WTC11 (cell line): ENCODE measurements at regions not wholly inside any gene's neighbourhood (a gene's known extent, or its start where the extent isn't known, plus 50 kb on each side); places are given as distances from the start of the nearest gene placed in this dataset.

Source experiments
- ATAC-seq: fragments of 200-7000 bp; cut with Tn5 transposase; 2 replicates; pipeline ENCODE4 v1.10.0; 2021; ENCODE audit warnings: mild to moderate bottlenecking, moderate library complexity
- CTCF ChIA-PET: fragments of 300-600 bp; sonication (Branson Sonifier 250); formaldehyde crosslinking; loops from one replicate; lab custom pipeline; 2021; ENCODE audit warnings: antibody characterized with exemption; lab: Charles Lee
- POLR2A ChIA-PET: fragments of 350-600 bp; sonication (Branson Sonifier 250); formaldehyde crosslinking; loops from one replicate; lab custom pipeline; 2021; ENCODE audit warnings: antibody characterized with exemption; lab: Charles Lee
- DNase-seq: peaks from one replicate; pipeline ENCODE4 v3.0.0; 2021; ENCODE audit warnings: low spot score
- H3K27ac Mint-ChIP-seq: 2 replicates; pipeline ENCODE4 v1.8.0; 2021; ENCODE audit warnings: mixed read lengths
- H3K27me3 Mint-ChIP-seq: 2 replicates; pipeline ENCODE4 v1.8.0; 2021; ENCODE audit warnings: low read depth, mild to moderate bottlenecking, moderate library complexity, mixed read lengths
- H3K36me3 Mint-ChIP-seq: 2 replicates; pipeline ENCODE4 v1.8.0; 2021; ENCODE audit warnings: mixed read lengths
- H3K4me1 Mint-ChIP-seq: 2 replicates; pipeline ENCODE4 v1.8.0; 2022; ENCODE audit warnings: mixed read lengths
- H3K4me3 Mint-ChIP-seq: 2 replicates; pipeline ENCODE4 v1.8.0; 2021; ENCODE audit warnings: mild to moderate bottlenecking, moderate library complexity, mixed read lengths
- H3K9me3 Mint-ChIP-seq: 2 replicates; pipeline ENCODE4 v1.8.0; 2021; ENCODE audit warnings: mixed read lengths
- AFF4 ChIP-seq: sonication (generic); formaldehyde crosslinking; IDR thresholded peaks from 2 replicates; pipeline ENCODE4 v1.8.1; 2023; ENCODE audit warnings: mild to moderate bottlenecking, missing genetic modification reagents, borderline replicate concordance
- CBFB ChIP-seq: sonication (generic); formaldehyde crosslinking; IDR thresholded peaks from 2 replicates; pipeline ENCODE4 v1.8.1; 2022; ENCODE audit warnings: mild to moderate bottlenecking, low read depth, missing genetic modification reagents
- E2F4 ChIP-seq: sonication (generic); formaldehyde crosslinking; IDR thresholded peaks from 2 replicates; pipeline ENCODE4 v1.8.1; 2022; ENCODE audit warnings: low read depth, mild to moderate bottlenecking, moderate library complexity, missing genetic modification reagents, borderline replicate concordance
- E2F5 ChIP-seq: sonication (generic); formaldehyde crosslinking; IDR thresholded peaks from 2 replicates; pipeline ENCODE4 v1.8.1; 2022; ENCODE audit warnings: mild to moderate bottlenecking, moderate library complexity, missing genetic modification reagents
- ESRRA ChIP-seq: sonication (generic); formaldehyde crosslinking; IDR thresholded peaks from 2 replicates; pipeline ENCODE4 v1.8.1; 2022; ENCODE audit warnings: mild to moderate bottlenecking, missing genetic modification reagents, borderline replicate concordance
- FOXP1 ChIP-seq: sonication (generic); formaldehyde crosslinking; IDR thresholded peaks from 2 replicates; pipeline ENCODE4 v1.8.0; 2022; ENCODE audit warnings: missing genetic modification reagents, mild to moderate bottlenecking, moderate library complexity, borderline replicate concordance
- GRHL2 ChIP-seq: fragments of 250-450 bp; sonication (Bioruptor Pico); IDR thresholded peaks from 2 replicates; pipeline ENCODE4 v1.8.0; 2022; ENCODE audit warnings: mild to moderate bottlenecking, moderate library complexity; ENCODE audit not compliant: insufficient replicate concordance, severe bottlenecking
- NFYB ChIP-seq: sonication (generic); formaldehyde crosslinking; conservative IDR thresholded peaks from 2 replicates; pipeline ENCODE4 v1.8.0; 2022; ENCODE audit warnings: low read depth, missing genetic modification reagents
- NR1H2 ChIP-seq: sonication (generic); formaldehyde crosslinking; IDR thresholded peaks from 2 replicates; pipeline ENCODE4 v1.9.0; 2021; ENCODE audit warnings: mild to moderate bottlenecking, moderate library complexity, missing genetic modification reagents
- NR2C2 ChIP-seq: sonication (generic); formaldehyde crosslinking; IDR thresholded peaks from 2 replicates; pipeline ENCODE4 v1.8.0; 2022; ENCODE audit warnings: mild to moderate bottlenecking, missing genetic modification reagents
- RELA ChIP-seq: sonication (generic); formaldehyde crosslinking; IDR thresholded peaks from 2 replicates; pipeline ENCODE4 v1.8.1; 2022; ENCODE audit warnings: missing genetic modification reagents, mild to moderate bottlenecking, borderline replicate concordance
- RORB ChIP-seq: fragments of 250-450 bp; sonication (Bioruptor Pico); IDR thresholded peaks from 2 replicates; pipeline ENCODE4 v1.9.0; 2021; ENCODE audit warnings: mild to moderate bottlenecking
- ZBTB43 ChIP-seq: sonication (generic); formaldehyde crosslinking; IDR thresholded peaks from 2 replicates; pipeline ENCODE4 v1.8.1; 2023; ENCODE audit warnings: mild to moderate bottlenecking, missing genetic modification reagents
- ZNF121 ChIP-seq: sonication (generic); formaldehyde crosslinking; IDR thresholded peaks from 2 replicates; pipeline ENCODE4 v1.8.0; 2023; ENCODE audit warnings: missing genetic modification reagents
- ZNF317 ChIP-seq: sonication (generic); formaldehyde crosslinking; IDR thresholded peaks from 2 replicates; pipeline ENCODE4 v1.8.1; 2023; ENCODE audit warnings: low read depth, mild to moderate bottlenecking, moderate library complexity, missing genetic modification reagents, borderline replicate concordance
- ZNF396 ChIP-seq: fragments of 250-450 bp; sonication (Bioruptor Pico); IDR thresholded peaks from 2 replicates; pipeline ENCODE4 v1.8.0; 2021; ENCODE audit warnings: mild to moderate bottlenecking, moderate library complexity, borderline replicate concordance
- ZNF512 ChIP-seq: sonication (generic); formaldehyde crosslinking; IDR thresholded peaks from 2 replicates; pipeline ENCODE4 v1.8.1; 2022; ENCODE audit warnings: missing genetic modification reagents, borderline replicate concordance
- ZNF532 ChIP-seq: fragments of 250-450 bp; sonication (Bioruptor Pico); IDR thresholded peaks from 2 replicates; pipeline ENCODE4 v1.9.0; 2021; ENCODE audit warnings: mild to moderate bottlenecking, borderline replicate concordance

- no peaks in the 10 kb centered on the region for H3K36me3 Mint-ChIP-seq
- DNase-seq (no peak), ATAC-seq (no peak)
- H3K4me3 Mint-ChIP-seq = no peak overlapping the region
- POLR2A ChIA-PET = no interaction called here
- H3K27me3 Mint-ChIP-seq = no peaks in the 10 kb centered on the region
- H3K9me3 Mint-ChIP-seq = peaks cover 13% of the 10 kb centered on the region
- H3K27ac Mint-ChIP-seq = no peak overlapping the region
- H3K4me1 Mint-ChIP-seq = peaks cover 12% of the 10 kb centered on the region
- CTCF ChIA-PET = no interaction called here
- TF ChIP-seq ZNF317 (CRISPR knock-in tag) = no peak
- TF ChIP-seq ZNF532 = no peak
- no peak for TF ChIP-seq CBFB (CRISPR knock-in tag)
- TF ChIP-seq ZNF396 (CRISPR knock-in tag) = no peak
- TF ChIP-seq E2F4 (CRISPR knock-in tag) = no peak
- no peak for TF ChIP-seq NR1H2 (CRISPR knock-in tag)
- no peak for TF ChIP-seq ZNF121
- TF ChIP-seq AFF4 (CRISPR knock-in tag) = no peak
- TF ChIP-seq ZBTB43 (CRISPR knock-in tag) = no peak
- TF ChIP-seq ZNF512 (CRISPR knock-in tag) = no peak
- no peak for TF ChIP-seq NR2C2
- no peak for TF ChIP-seq NFYB (CRISPR knock-in tag)
- no peak for TF ChIP-seq ESRRA (CRISPR knock-in tag)
- TF ChIP-seq RELA = no peak
- TF ChIP-seq RORB (CRISPR knock-in tag) = no peak
- TF ChIP-seq E2F5 (CRISPR knock-in tag) = no peak
- TF ChIP-seq FOXP1 (CRISPR knock-in tag) = no peak
- no peak for TF ChIP-seq GRHL2 (CRISPR knock-in tag)
Observed at GRCh38 chr10:20963721-20964595, 66.8 kb upstream of the NEBL start.
